ENCODE measurements at regions not wholly inside any gene's neighbourhood (a gene's known extent, or its start where the extent isn't known, plus 50 kb on each side); places are given as distances from the start of the nearest gene placed in this dataset.

- no peak for TF ChIP-seq CTCF (IDR thresholded peaks at IDR 0.05)
- DNase-seq (ENCODE audit: low spot score), result no peak
- Histone ChIP-seq H3K4me3 (no peak overlapping the region), H3K27ac (no peak overlapping the region)
Observed at GRCh38 chr14:49203676-49204075, 382.5 kb downstream of the RPS29 start.

GRCh38 chr14:49199159-49199558 is 387.0 kb downstream of the RPS29 start:
- no peak for TF ChIP-seq CTCF (IDR thresholded peaks at IDR 0.05)
- DNase-seq (ENCODE audit: low spot score), result no peak
- no peak overlapping the region for H3K27ac ChIP-seq
- no peak overlapping the region for H3K4me3 ChIP-seq

GRCh38 chr14:49196327-49196726 is 389.9 kb downstream of the RPS29 start:
- DNase-seq (ENCODE audit: low spot score), result no peak
- Histone ChIP-seq H3K27ac (no peak overlapping the region), H3K4me3 (no peak overlapping the region)
- TF ChIP-seq CTCF (IDR thresholded peaks at IDR 0.05), result no peak

- DNase-seq (ENCODE audit: low spot score), result no peak
- no peak overlapping the region for H3K27ac ChIP-seq
- no peak for TF ChIP-seq CTCF (IDR thresholded peaks at IDR 0.05)
Observed at GRCh38 chr14:49194067-49194466, 392.1 kb downstream of the RPS29 start.

GRCh38 chr14:49193332-49194065 is 392.7 kb downstream of the RPS29 start:
- DNase-seq (ENCODE audit: low spot score), result no peak
- Histone ChIP-seq H3K27ac (no peak overlapping the region), H3K4me3 (no peak overlapping the region)
- TF ChIP-seq CTCF (IDR thresholded peaks at IDR 0.05), result no peak

More at GRCh38 chr14:49194067-49194466, 392.1 kb downstream of the RPS29 start:
- no peak overlapping the region for H3K4me3 ChIP-seq

- no peak for TF ChIP-seq CTCF (IDR thresholded peaks at IDR 0.05)
- H3K27ac ChIP-seq, result no peak overlapping the region
- H3K4me3 ChIP-seq, result no peak overlapping the region
- DNase-seq (ENCODE audit: low spot score), result no peak
Observed at GRCh38 chr14:49191380-49191779, 394.8 kb downstream of the RPS29 start.

GRCh38 chr14:49189375-49189774 is 396.8 kb downstream of the RPS29 start:
- H3K4me3 ChIP-seq, result no peak overlapping the region
- no peak for DNase-seq (ENCODE audit: low spot score)
- no peak overlapping the region for H3K27ac ChIP-seq
- no peak for TF ChIP-seq CTCF (IDR thresholded peaks at IDR 0.05)

Data from coronary artery (tissue), 2 donors.